HG02938 (cell line): ENCODE measurements at regions not wholly inside any gene's neighbourhood (a gene's known extent, or its start where the extent isn't known, plus 50 kb on each side); places are given as distances from the start of the nearest gene placed in this dataset.

Source experiments
- ATAC-seq: cut with Tn5 transposase; IDR thresholded peaks from one replicate; pipeline ENCODE4 v1.9.1; 2021; ENCODE audit warnings: mild to moderate bottlenecking, moderate library complexity; ENCODE audit not compliant: unreplicated experiment

GRCh38 chr2:191738003-191738402 is 60.1 kb downstream of the NABP1 start:
- no peak for ATAC-seq

GRCh38 chr2:191738667-191739066 is 60.7 kb downstream of the NABP1 start:
- ATAC-seq, result no peak

- ATAC-seq, result no peak
Measured at GRCh38 chr2:191739194-191739593, 61.3 kb downstream of the NABP1 start.

- peak; percentile 98 for ATAC-seq
Measured at GRCh38 chr2:191740016-191740419, 62.1 kb downstream of the NABP1 start.

- no peak for ATAC-seq
Measured at GRCh38 chr2:191740759-191741158, 62.8 kb downstream of the NABP1 start.

- ATAC-seq, result no peak
Measured at GRCh38 chr2:191746346-191747169, 68.6 kb downstream of the NABP1 start.

- ATAC-seq, result no peak
Measured at GRCh38 chr2:191747170-191747530, 69.2 kb downstream of the NABP1 start.

- peak; percentile 33 for ATAC-seq
Measured at GRCh38 chr2:191748059-191748461, 70.1 kb downstream of the NABP1 start.

GRCh38 chr2:191748528-191749180 is 70.7 kb downstream of the NABP1 start:
- peak; percentile 81 for ATAC-seq

- ATAC-seq, result peak; percentile 5
Measured at GRCh38 chr2:191749181-191749540, 71.2 kb downstream of the NABP1 start.

- ATAC-seq, result no peak
Measured at GRCh38 chr2:191754103-191754502, 76.2 kb downstream of the NABP1 start.

- ATAC-seq, result no peak
Measured at GRCh38 chr2:191756761-191757160, 78.8 kb downstream of the NABP1 start.

GRCh38 chr2:191757208-191757607 is 79.3 kb downstream of the NABP1 start:
- ATAC-seq, result no peak

- ATAC-seq, result peak; percentile 100
Measured at GRCh38 chr2:191758518-191759507, 80.9 kb downstream of the NABP1 start.

GRCh38 chr2:191759680-191760079 is 81.7 kb downstream of the NABP1 start:
- ATAC-seq, result no peak

- no peak for ATAC-seq
Measured at GRCh38 chr2:191760655-191761262, 82.8 kb downstream of the NABP1 start.

- no peak for ATAC-seq
Measured at GRCh38 chr2:191773136-191773535, 73.8 kb downstream of the CAVIN2 start.

GRCh38 chr2:191777351-191777750 is 69.5 kb downstream of the CAVIN2 start:
- no peak for ATAC-seq

GRCh38 chr2:191778041-191778440 is 68.8 kb downstream of the CAVIN2 start:
- no peak for ATAC-seq

- ATAC-seq, result no peak
Measured at GRCh38 chr2:191782351-191782750, 64.5 kb downstream of the CAVIN2 start.

- ATAC-seq, result peak; percentile 83
Measured at GRCh38 chr2:191783416-191783815, 63.5 kb downstream of the CAVIN2 start.
